GM23248 (cell line): ENCODE measurements at regions not wholly inside any gene's neighbourhood (a gene's known extent, or its start where the extent isn't known, plus 50 kb on each side); places are given as distances from the start of the nearest gene placed in this dataset.

Experiments
- EZH2 ChIP-seq: fragments of 200-600 bp; sonication (generic); IDR thresholded peaks from 2 replicates; pipeline ENCODE4 v1.6.1; 2018; ENCODE audit warnings: antibody characterized with exemption, mild to moderate bottlenecking; ENCODE audit not compliant: insufficient read depth, poor library complexity, severe bottlenecking
- EZH2phosphoT487 ChIP-seq: fragments of 200-600 bp; sonication (generic); IDR thresholded peaks from 2 replicates; pipeline ENCODE4 v1.6.1; 2018; ENCODE audit warnings: antibody characterized with exemption, moderate library complexity, mild to moderate bottlenecking, low read depth; ENCODE audit not compliant: insufficient read depth

- TF ChIP-seq EZH2 = no peak
- TF ChIP-seq EZH2phosphoT487 = no peak
Observed at GRCh38 chr5:125083981-125084380, 337.5 kb upstream of the ZNF608 start.
